ENCODE measurements at regions not wholly inside any gene's neighbourhood (a gene's known extent, or its start where the extent isn't known, plus 50 kb on each side); places are given as distances from the start of the nearest gene placed in this dataset.

DNA sequence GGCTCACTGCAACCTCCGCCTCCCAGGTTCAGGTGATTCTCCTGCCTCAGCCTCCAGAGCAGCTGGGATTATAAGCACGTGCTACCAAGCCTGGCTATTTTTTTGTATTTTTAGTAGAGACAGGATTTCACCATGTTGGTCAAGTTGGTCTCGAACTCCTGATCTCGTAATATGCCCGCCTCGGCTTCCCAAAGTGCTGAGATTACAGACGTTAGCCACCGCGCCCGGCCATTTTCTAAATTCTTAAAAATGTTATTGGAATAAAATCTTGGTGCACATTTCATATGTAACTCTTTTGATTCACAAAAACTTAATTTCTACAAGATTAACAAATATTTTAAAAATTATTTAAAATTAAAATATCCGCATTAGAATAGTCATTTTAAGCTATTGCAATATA is 1480.3 kb upstream of the SPRY2 start:
- no peak for TF ChIP-seq CTCF (tag by site-specific recombination; IDR thresholded peaks at IDR 0.05)
- no peak for TF ChIP-seq MYNN (tag by site-specific recombination; IDR thresholded peaks at IDR 0.05; ENCODE audit: borderline replicate concordance)
- no peak for TF ChIP-seq ZNF792 (tag by site-specific recombination; IDR thresholded peaks at IDR 0.05)
- no peak for TF ChIP-seq PRDM10 (tag by site-specific recombination; IDR thresholded peaks at IDR 0.05)
